ENCODE measurements at regions not wholly inside any gene's neighbourhood (a gene's known extent, or its start where the extent isn't known, plus 50 kb on each side); places are given as distances from the start of the nearest gene placed in this dataset.

GRCh38 chr5:4542145-4542778 is 597.9 kb upstream of the ADAMTS16 start:
- Histone ChIP-seq H3K36me3 (ENCODE audit: control insufficient read depth, insufficient read depth, low read length) (no peaks in the 10 kb centered on the region), H3K9me3 (replicated peaks; ENCODE audit: control insufficient read depth, low read depth, low read length) (no peaks in the 10 kb centered on the region), H3K4me1 (ENCODE audit: control insufficient read depth, insufficient read depth, low read length) (no peaks in the 10 kb centered on the region), H3K27me3 (ENCODE audit: control insufficient read depth, insufficient read depth, low read length) (peaks cover 2% of the 10 kb centered on the region), H3K27ac (ENCODE audit: low read length) (no peak overlapping the region), H3K4me3 (ENCODE audit: low read length) (no peak overlapping the region)
- DNase-seq, result peak; percentile 4
- 41% methylated on average over 5 of the region's 12 CpGs for WGBS (ENCODE audit: insufficient coverage)

DNA sequence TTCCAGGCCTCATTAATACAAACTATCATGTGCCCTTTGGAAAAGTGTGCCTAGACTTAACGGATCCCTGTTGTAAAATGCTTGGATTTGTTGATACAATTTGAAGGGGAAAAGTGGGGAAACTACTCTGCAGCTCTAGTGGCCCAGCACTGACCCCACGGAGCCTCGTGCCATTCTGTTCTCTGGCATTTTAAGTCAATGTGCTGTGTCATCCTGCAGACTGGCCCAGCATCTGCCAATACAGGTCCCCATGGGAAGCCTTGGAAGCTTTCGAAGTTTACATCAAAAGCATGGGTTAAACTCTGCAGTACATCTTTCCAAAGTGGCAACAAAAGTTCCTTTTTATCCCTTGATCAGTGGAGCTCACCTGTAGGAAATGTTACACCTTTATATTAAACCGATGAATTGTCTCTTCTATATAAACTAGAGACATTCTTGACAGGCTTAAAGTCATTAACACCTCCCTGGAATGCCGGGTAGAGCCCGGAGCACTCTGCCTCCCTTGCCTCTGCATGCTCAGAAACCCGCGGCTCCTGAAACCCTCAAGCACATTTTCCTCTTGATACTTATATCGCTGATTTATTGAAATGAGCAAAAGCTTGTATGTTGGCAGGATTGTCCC is 596.0 kb upstream of the ADAMTS16 start:
- no peak overlapping the region for H3K27ac ChIP-seq (ENCODE audit: low read length)
- H3K27me3 ChIP-seq (ENCODE audit: control insufficient read depth, insufficient read depth, low read length), result peaks cover 2% of the 10 kb centered on the region
- 34% methylated on average over 5 of the region's 10 CpGs for WGBS (ENCODE audit: insufficient coverage)
- H3K36me3 ChIP-seq (ENCODE audit: control insufficient read depth, insufficient read depth, low read length), result no peaks in the 10 kb centered on the region
- no peaks in the 10 kb centered on the region for H3K9me3 ChIP-seq (replicated peaks; ENCODE audit: control insufficient read depth, low read depth, low read length)
- no peaks in the 10 kb centered on the region for H3K4me1 ChIP-seq (ENCODE audit: control insufficient read depth, insufficient read depth, low read length)
- H3K4me3 ChIP-seq (ENCODE audit: low read length), result no peak overlapping the region
- no peak for DNase-seq

DNA sequence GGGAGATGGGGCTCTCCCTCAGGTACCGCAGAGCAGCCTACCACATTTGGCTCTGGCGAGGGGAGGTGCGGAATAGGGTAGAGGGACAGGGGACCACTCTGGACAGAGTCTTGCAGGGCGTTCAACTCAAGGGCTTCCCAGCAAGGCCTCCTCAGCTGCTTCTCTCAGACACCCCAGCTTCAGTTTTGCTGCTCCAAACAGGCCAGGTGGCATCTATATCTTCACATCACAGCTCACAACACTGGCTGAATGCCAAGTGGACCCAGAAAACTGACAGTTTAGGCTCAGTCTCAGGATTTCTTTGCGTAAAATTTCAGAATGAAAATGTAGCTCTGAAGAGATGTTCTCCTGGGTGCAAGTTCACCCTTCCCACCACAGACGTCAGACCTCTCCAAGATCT is 592.6 kb upstream of the ADAMTS16 start:
- peaks cover 2% of the 10 kb centered on the region for H3K27me3 ChIP-seq (ENCODE audit: control insufficient read depth, insufficient read depth, low read length)
- DNase-seq, result no peak
- H3K4me1 ChIP-seq (ENCODE audit: control insufficient read depth, insufficient read depth, low read length), result no peaks in the 10 kb centered on the region
- H3K9me3 ChIP-seq (replicated peaks; ENCODE audit: control insufficient read depth, low read depth, low read length), result no peaks in the 10 kb centered on the region
- no peak overlapping the region for H3K27ac ChIP-seq (ENCODE audit: low read length)
- 97% methylated on average over 4 of the region's 6 CpGs for WGBS (ENCODE audit: insufficient coverage)
- no peaks in the 10 kb centered on the region for H3K36me3 ChIP-seq (ENCODE audit: control insufficient read depth, insufficient read depth, low read length)
- no peak overlapping the region for H3K4me3 ChIP-seq (ENCODE audit: low read length)

DNA sequence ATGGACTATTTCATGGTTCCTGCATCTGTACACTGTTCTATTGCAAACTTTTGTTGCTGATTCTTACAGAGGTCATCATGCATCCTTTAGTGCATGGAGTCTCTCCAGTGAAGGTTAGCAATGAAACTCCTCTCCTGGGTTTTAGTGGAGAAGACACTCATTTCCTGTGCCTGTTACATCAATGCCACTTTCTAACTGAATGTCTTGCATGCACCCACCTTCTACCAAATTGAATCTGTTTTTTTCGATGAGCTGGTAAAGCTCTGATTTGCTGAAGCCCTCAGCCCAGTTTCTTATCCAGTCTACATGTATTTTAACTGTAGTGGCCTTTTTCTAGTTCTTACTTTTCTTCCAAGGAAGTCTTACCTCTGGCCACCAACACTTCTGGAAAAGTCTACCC is 591.8 kb upstream of the ADAMTS16 start:
- no peak for DNase-seq
- Histone ChIP-seq H3K36me3 (ENCODE audit: control insufficient read depth, insufficient read depth, low read length) (no peaks in the 10 kb centered on the region), H3K4me3 (ENCODE audit: low read length) (no peak overlapping the region), H3K27ac (ENCODE audit: low read length) (no peak overlapping the region), H3K27me3 (ENCODE audit: control insufficient read depth, insufficient read depth, low read length) (peaks cover 2% of the 10 kb centered on the region), H3K9me3 (replicated peaks; ENCODE audit: control insufficient read depth, low read depth, low read length) (no peaks in the 10 kb centered on the region), H3K4me1 (ENCODE audit: control insufficient read depth, insufficient read depth, low read length) (no peaks in the 10 kb centered on the region)
- WGBS (ENCODE audit: insufficient coverage), result no CpG with 5 or more reads among the region's 1 CpG

GRCh38 chr5:4549351-4549750 is 590.8 kb upstream of the ADAMTS16 start:
- H3K36me3 ChIP-seq (ENCODE audit: control insufficient read depth, insufficient read depth, low read length), result no peaks in the 10 kb centered on the region
- peaks cover 2% of the 10 kb centered on the region for H3K4me1 ChIP-seq (ENCODE audit: control insufficient read depth, insufficient read depth, low read length)
- H3K4me3 ChIP-seq (ENCODE audit: low read length), result no peak overlapping the region
- 77% methylated on average over 1 of the region's 1 CpG for WGBS (ENCODE audit: insufficient coverage)
- no peaks in the 10 kb centered on the region for H3K9me3 ChIP-seq (replicated peaks; ENCODE audit: control insufficient read depth, low read depth, low read length)
- DNase-seq, result no peak
- H3K27ac ChIP-seq (ENCODE audit: low read length), result no peak overlapping the region
- no peaks in the 10 kb centered on the region for H3K27me3 ChIP-seq (ENCODE audit: control insufficient read depth, insufficient read depth, low read length)

- Histone ChIP-seq H3K4me1 (ENCODE audit: control insufficient read depth, insufficient read depth, low read length) (peaks cover 6% of the 10 kb centered on the region), H3K27ac (ENCODE audit: low read length) (no peak overlapping the region), H3K27me3 (ENCODE audit: control insufficient read depth, insufficient read depth, low read length) (no peaks in the 10 kb centered on the region), H3K9me3 (replicated peaks; ENCODE audit: control insufficient read depth, low read depth, low read length) (no peaks in the 10 kb centered on the region), H3K4me3 (ENCODE audit: low read length) (no peak overlapping the region), H3K36me3 (ENCODE audit: control insufficient read depth, insufficient read depth, low read length) (no peaks in the 10 kb centered on the region)
- no CpG with 5 or more reads among the region's 3 CpGs for WGBS (ENCODE audit: insufficient coverage)
- DNase-seq, result no peak
Measured at GRCh38 chr5:4551034-4551433, 589.1 kb upstream of the ADAMTS16 start.

GRCh38 chr5:4553130-4553529 is 587.0 kb upstream of the ADAMTS16 start:
- H3K27me3 ChIP-seq (ENCODE audit: control insufficient read depth, insufficient read depth, low read length), result no peaks in the 10 kb centered on the region
- peaks cover 6% of the 10 kb centered on the region for H3K4me1 ChIP-seq (ENCODE audit: control insufficient read depth, insufficient read depth, low read length)
- H3K27ac ChIP-seq (ENCODE audit: low read length), result no peak overlapping the region
- DNase-seq, result no peak
- no peaks in the 10 kb centered on the region for H3K9me3 ChIP-seq (replicated peaks; ENCODE audit: control insufficient read depth, low read depth, low read length)
- H3K4me3 ChIP-seq (ENCODE audit: low read length), result no peak overlapping the region
- no peaks in the 10 kb centered on the region for H3K36me3 ChIP-seq (ENCODE audit: control insufficient read depth, insufficient read depth, low read length)

DNA sequence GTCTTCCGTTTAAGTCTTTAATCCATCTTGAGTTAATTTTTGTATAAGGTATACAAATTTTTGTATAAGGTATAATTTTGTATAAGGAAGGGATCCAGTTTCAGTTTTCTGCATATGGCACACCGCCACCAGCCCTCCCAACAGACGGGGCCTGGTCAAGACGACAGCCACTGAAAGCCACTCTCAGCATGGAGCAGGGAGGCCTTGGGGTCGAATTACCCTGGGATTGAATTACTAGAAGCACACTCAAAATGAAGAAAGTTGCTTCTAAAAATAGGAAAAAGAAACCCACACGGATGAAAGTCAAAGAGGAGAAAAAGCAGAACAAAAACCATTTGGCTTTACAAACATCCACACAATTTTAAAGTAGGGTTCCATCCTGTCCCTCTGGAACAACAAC is 586.2 kb upstream of the ADAMTS16 start:
- no peak overlapping the region for H3K27ac ChIP-seq (ENCODE audit: low read length)
- H3K36me3 ChIP-seq (ENCODE audit: control insufficient read depth, insufficient read depth, low read length), result no peaks in the 10 kb centered on the region
- H3K27me3 ChIP-seq (ENCODE audit: control insufficient read depth, insufficient read depth, low read length), result no peaks in the 10 kb centered on the region
- no peak for DNase-seq
- no peaks in the 10 kb centered on the region for H3K9me3 ChIP-seq (replicated peaks; ENCODE audit: control insufficient read depth, low read depth, low read length)
- H3K4me3 ChIP-seq (ENCODE audit: low read length), result no peak overlapping the region
- H3K4me1 ChIP-seq (ENCODE audit: control insufficient read depth, insufficient read depth, low read length), result peaks cover 6% of the 10 kb centered on the region
- WGBS (ENCODE audit: insufficient coverage), result no CpG with 5 or more reads among the region's 6 CpGs

DNA sequence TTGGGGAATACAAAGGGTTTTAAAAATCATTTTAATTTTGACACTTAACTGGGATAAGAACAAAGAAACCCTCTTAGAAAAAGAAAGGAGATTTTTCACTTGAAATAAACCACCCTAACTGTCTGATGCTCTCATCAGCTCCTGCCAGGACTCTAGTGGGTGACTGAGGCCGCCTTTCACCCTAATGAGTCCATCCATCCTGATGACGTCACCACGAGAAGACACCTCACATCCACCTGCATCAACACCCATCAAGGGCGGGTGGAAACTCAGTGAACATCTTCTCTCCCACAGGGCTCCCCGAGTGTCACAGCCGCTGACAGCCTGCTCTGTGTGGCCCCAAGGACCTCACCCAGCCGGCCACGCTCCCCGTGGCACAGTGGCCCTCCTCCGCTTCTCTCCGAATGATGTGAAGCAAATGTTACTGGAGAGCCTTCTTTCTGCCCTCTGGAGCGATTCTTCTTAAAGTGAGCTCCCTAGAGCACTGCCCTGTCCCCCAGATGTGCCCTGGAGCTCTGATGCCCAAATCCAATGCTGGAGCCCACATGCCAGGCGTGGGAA is 584.3 kb upstream of the ADAMTS16 start:
- WGBS (ENCODE audit: insufficient coverage), result 96% methylated on average over 11 of the region's 13 CpGs

GRCh38 chr5:4561403-4561802 is 578.7 kb upstream of the ADAMTS16 start:
- no peak overlapping the region for H3K4me3 ChIP-seq (ENCODE audit: low read length)
- no peaks in the 10 kb centered on the region for H3K4me1 ChIP-seq (ENCODE audit: control insufficient read depth, insufficient read depth, low read length)
- H3K36me3 ChIP-seq (ENCODE audit: control insufficient read depth, insufficient read depth, low read length), result no peaks in the 10 kb centered on the region
- no peaks in the 10 kb centered on the region for H3K27me3 ChIP-seq (ENCODE audit: control insufficient read depth, insufficient read depth, low read length)
- peaks cover 10% of the 10 kb centered on the region for H3K9me3 ChIP-seq (replicated peaks; ENCODE audit: control insufficient read depth, low read depth, low read length)
- WGBS (ENCODE audit: insufficient coverage), result no CpG with 5 or more reads among the region's 4 CpGs
- no peak overlapping the region for H3K27ac ChIP-seq (ENCODE audit: low read length)
- DNase-seq, result no peak

More for the DNA sequence above, 584.3 kb upstream of the ADAMTS16 start:
- Histone ChIP-seq H3K36me3 (ENCODE audit: control insufficient read depth, insufficient read depth, low read length) (no peaks in the 10 kb centered on the region), H3K4me1 (ENCODE audit: control insufficient read depth, insufficient read depth, low read length) (peaks cover 6% of the 10 kb centered on the region), H3K9me3 (replicated peaks; ENCODE audit: control insufficient read depth, low read depth, low read length) (peaks cover under 1% of the 10 kb centered on the region), H3K4me3 (ENCODE audit: low read length) (no peak overlapping the region), H3K27me3 (ENCODE audit: control insufficient read depth, insufficient read depth, low read length) (no peaks in the 10 kb centered on the region), H3K27ac (ENCODE audit: low read length) (no peak overlapping the region)
- no peak for DNase-seq

Data from muscle of leg (tissue), 3 donors.